HepG2 (cell line): ENCODE measurements at regions not wholly inside any gene's neighbourhood (a gene's known extent, or its start where the extent isn't known, plus 50 kb on each side); places are given as distances from the start of the nearest gene placed in this dataset.

Experiments used
- ATF1 ChIP-seq: IDR thresholded peaks from 2 replicates; pipeline ENCODE4 v1.6.1; 2016; ENCODE audit warnings: mild to moderate bottlenecking, control low read depth
- EHMT2 ChIP-seq: fragments of 200-600 bp; sonication (generic); IDR thresholded peaks from 2 replicates; pipeline ENCODE4 v1.7.0; 2017; ENCODE audit warnings: antibody characterized with exemption, low read depth, low read length, borderline replicate concordance
- KAT7 ChIP-seq: IDR thresholded peaks from 2 replicates; pipeline ENCODE4 v1.6.1; 2018; ENCODE audit warnings: borderline replicate concordance, missing compliant biosample characterization
- RFX5 ChIP-seq: IDR thresholded peaks from 2 replicates; pipeline ENCODE4 v1.6.1; 2011; ENCODE audit warnings: low read depth, low read length, improper control_type of control experiment
- XRCC5 ChIP-seq: fragments of 200-400 bp; formaldehyde crosslinking; optimal IDR thresholded peaks from 2 replicates; pipeline ENCODE3; 2017; ENCODE audit warnings: mild to moderate bottlenecking, low read length
- ZBTB1 ChIP-seq: sonication (generic); formaldehyde crosslinking; IDR thresholded peaks from 2 replicates; pipeline ENCODE4 v1.4.0; 2020; ENCODE audit warnings: missing genetic modification reagents, borderline replicate concordance
- ZMYM4 ChIP-seq: sonication (generic); formaldehyde crosslinking; IDR thresholded peaks from 2 replicates; pipeline ENCODE4 v1.8.1; 2023; ENCODE audit warnings: mild to moderate bottlenecking, missing genetic modification reagents
- ZNF121 ChIP-seq: sonication (generic); formaldehyde crosslinking; IDR thresholded peaks from 2 replicates; pipeline ENCODE4 v1.5.0; 2020; ENCODE audit warnings: mild to moderate bottlenecking, missing genetic modification reagents
- ZNF318 ChIP-seq: sonication (generic); formaldehyde crosslinking; IDR thresholded peaks from 2 replicates; pipeline ENCODE4 v1.4.0; 2020; ENCODE audit warnings: mild to moderate bottlenecking, missing genetic modification reagents
- ZNF530 ChIP-seq: sonication (generic); formaldehyde crosslinking; IDR thresholded peaks from 2 replicates; pipeline ENCODE4 v1.5.0; 2020; ENCODE audit warnings: low read depth, mild to moderate bottlenecking, missing genetic modification reagents
- ZNF577 ChIP-seq: sonication (generic); formaldehyde crosslinking; IDR thresholded peaks from 2 replicates; pipeline ENCODE4 v1.4.0; 2020; ENCODE audit warnings: mild to moderate bottlenecking, low read depth, missing genetic modification reagents, borderline replicate concordance
- ZNF768 ChIP-seq: sonication (generic); formaldehyde crosslinking; IDR thresholded peaks from 2 replicates; pipeline ENCODE4 v1.4.0; 2020; ENCODE audit warnings: missing genetic modification reagents

- TF ChIP-seq ZNF577 (no peak), KAT7 (no peak), ZMYM4 (no peak), ZNF121 (CRISPR knock-in tag) (no peak), ZBTB1 (no peak), ZNF768 (no peak), ZNF530 (CRISPR knock-in tag) (no peak), ATF1 (CRISPR knock-in tag) (no peak), RFX5 (no peak), ZNF318 (no peak), EHMT2 (no peak), XRCC5 (no peak)
Observed at GRCh38 chr9:126205265-126205664, 121.4 kb upstream of the MVB12B start.
